ENCODE measurements at regions not wholly inside any gene's neighbourhood (a gene's known extent, or its start where the extent isn't known, plus 50 kb on each side); places are given as distances from the start of the nearest gene placed in this dataset.

GRCh38 chr7:136530831-136531230 is 337.6 kb upstream of the CHRM2 start:
- intact Hi-C loops (cut with DNase I; ENCODE audit: low total_unique reads) = no loop called here
- Histone ChIP-seq H3K9me3 (peaks cover 0 to 26% (median 13%) of the 10 kb centered on the region in 4 donors), H3K4me1 (no peaks in the 10 kb centered on the region), H3K27ac (no peak overlapping the region), H3K27me3 (no peaks in the 10 kb centered on the region), H3K36me3 (no peaks in the 10 kb centered on the region), H3K4me3 (no peak overlapping the region)
- TF ChIP-seq CTCF (IDR thresholded peaks at IDR 0.05) (no peak), EP300 (IDR thresholded peaks at IDR 0.05) (no peak), POLR2A (IDR thresholded peaks at IDR 0.05) (no peak), POLR2AphosphoS5 (IDR thresholded peaks at IDR 0.05) (no peak)
- DNase-seq = no peak

- Histone ChIP-seq H3K36me3 (no peaks in the 10 kb centered on the region), H3K27me3 (no peaks in the 10 kb centered on the region), H3K27ac (no peak overlapping the region), H3K4me1 (no peaks in the 10 kb centered on the region), H3K9me3 (peaks cover 0 to 14% (median 12%) of the 10 kb centered on the region in 4 donors), H3K4me3 (no peak overlapping the region)
- DNase-seq = peak in 1 of 2 donors; percentile 11
- no peak for TF ChIP-seq POLR2A (IDR thresholded peaks at IDR 0.05)
- no peak for TF ChIP-seq EP300 (IDR thresholded peaks at IDR 0.05)
- no peak for TF ChIP-seq CTCF (IDR thresholded peaks at IDR 0.05)
- TF ChIP-seq POLR2AphosphoS5 (IDR thresholded peaks at IDR 0.05) = no peak
- 48 to 62% (median 52%) methylated on average over 2 of the region's 2 CpGs for WGBS, 5 donors
- intact Hi-C loops (cut with DNase I; ENCODE audit: low total_unique reads) = no loop called here
These were observed 340.1 kb upstream of the CHRM2 start for GRCh38 chr7:136528329-136528728.

DNA sequence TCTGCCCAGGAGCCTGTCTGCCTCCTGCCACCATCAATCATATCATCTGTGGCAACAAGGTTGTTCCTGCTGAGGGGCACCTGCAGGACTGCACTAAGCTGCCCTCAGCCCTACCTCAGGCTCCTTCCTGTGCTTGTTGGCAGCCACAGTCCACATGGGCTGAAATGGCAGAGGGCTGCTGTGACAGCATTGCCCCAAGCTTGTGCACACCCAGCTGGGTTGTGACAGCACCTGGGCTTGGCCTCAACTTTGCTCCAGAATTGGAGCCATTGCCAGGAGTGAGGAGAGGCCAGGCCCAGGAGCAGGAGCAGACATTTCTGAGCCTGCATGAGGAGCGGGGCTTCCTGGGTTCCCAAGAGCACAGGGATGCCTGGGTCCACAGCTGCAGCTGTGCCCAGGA is 340.9 kb upstream of the CHRM2 start:
- no peak overlapping the region for H3K27ac ChIP-seq
- TF ChIP-seq POLR2AphosphoS5 (IDR thresholded peaks at IDR 0.05) = no peak
- TF ChIP-seq EP300 (IDR thresholded peaks at IDR 0.05) = no peak
- TF ChIP-seq POLR2A (IDR thresholded peaks at IDR 0.05) = no peak
- TF ChIP-seq CTCF (IDR thresholded peaks at IDR 0.05) = no peak
- H3K9me3 ChIP-seq = peaks cover 0 to 14% (median 12%) of the 10 kb centered on the region in 4 donors
- no peak overlapping the region for H3K4me3 ChIP-seq
- no peaks in the 10 kb centered on the region for H3K27me3 ChIP-seq
- H3K36me3 ChIP-seq = no peaks in the 10 kb centered on the region
- intact Hi-C loops (cut with DNase I; ENCODE audit: low total_unique reads) = no loop called here
- H3K4me1 ChIP-seq = no peaks in the 10 kb centered on the region
- DNase-seq = no peak
- WGBS, 5 donors = 75 to 100% (median 84%) methylated on average over 1 of the region's 1 CpG; no CpG with 5 or more reads in 1 of the 5 donors

GRCh38 chr7:136526408-136527105 is 341.9 kb upstream of the CHRM2 start:
- Histone ChIP-seq H3K4me1 (no peaks in the 10 kb centered on the region), H3K27ac (no peak overlapping the region), H3K27me3 (no peaks in the 10 kb centered on the region), H3K36me3 (no peaks in the 10 kb centered on the region), H3K9me3 (peaks cover 0 to 14% (median 12%) of the 10 kb centered on the region in 4 donors), H3K4me3 (no peak overlapping the region)
- TF ChIP-seq POLR2AphosphoS5 (IDR thresholded peaks at IDR 0.05) = no peak
- TF ChIP-seq EP300 (IDR thresholded peaks at IDR 0.05) = no peak
- no peak for TF ChIP-seq POLR2A (IDR thresholded peaks at IDR 0.05)
- TF ChIP-seq CTCF (IDR thresholded peaks at IDR 0.05) = no peak
- no peak for DNase-seq
- intact Hi-C loops (cut with DNase I; ENCODE audit: low total_unique reads) = no loop called here
- 77 to 93% (median 90%) methylated on average over 5 to 7 of the region's 7 CpGs for WGBS, 5 donors

All from stomach (tissue), 8 donors.